HG02981 (cell line): ENCODE measurements at regions not wholly inside any gene's neighbourhood (a gene's known extent, or its start where the extent isn't known, plus 50 kb on each side); places are given as distances from the start of the nearest gene placed in this dataset.
"Not testable (repeated sequence)": the region's sequence is repeated elsewhere in the genome, so short reads cannot be mapped to it uniquely, and the experiment has no call there.

Source experiments
- ATAC-seq: cut with Tn5 transposase; IDR thresholded peaks from one replicate; pipeline ENCODE4 v1.9.1; 2021; ENCODE audit warnings: mild to moderate bottlenecking, moderate library complexity; ENCODE audit not compliant: unreplicated experiment

DNA sequence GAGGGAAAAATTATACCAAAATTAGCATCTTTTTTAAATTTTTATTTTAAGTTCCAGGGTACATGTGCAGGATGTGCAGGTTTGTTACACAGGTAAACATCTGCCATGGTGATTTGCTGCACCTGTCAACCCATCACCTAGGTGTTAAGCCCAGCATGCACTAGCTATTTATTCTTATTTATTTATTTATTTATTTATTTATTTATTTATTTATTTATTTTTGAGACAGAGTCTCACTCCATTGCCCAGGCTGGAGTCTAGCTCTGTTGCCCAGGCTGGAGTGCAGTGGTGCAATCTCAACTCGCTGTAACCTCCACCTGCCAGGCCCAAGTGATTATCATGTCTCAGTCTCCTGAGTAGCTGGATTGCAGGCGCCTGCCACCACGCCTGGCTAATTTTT lies 137.7 kb upstream of the NEBL start:
- not testable (repeated sequence) for ATAC-seq

GRCh38 chr10:21034241-21034640 lies 137.1 kb upstream of the NEBL start:
- no peak for ATAC-seq

- no peak for ATAC-seq
These were observed 135.6 kb upstream of the NEBL start for GRCh38 chr10:21032587-21033319.

GRCh38 chr10:21031232-21031795 lies 134.2 kb upstream of the NEBL start:
- ATAC-seq, result no peak

DNA sequence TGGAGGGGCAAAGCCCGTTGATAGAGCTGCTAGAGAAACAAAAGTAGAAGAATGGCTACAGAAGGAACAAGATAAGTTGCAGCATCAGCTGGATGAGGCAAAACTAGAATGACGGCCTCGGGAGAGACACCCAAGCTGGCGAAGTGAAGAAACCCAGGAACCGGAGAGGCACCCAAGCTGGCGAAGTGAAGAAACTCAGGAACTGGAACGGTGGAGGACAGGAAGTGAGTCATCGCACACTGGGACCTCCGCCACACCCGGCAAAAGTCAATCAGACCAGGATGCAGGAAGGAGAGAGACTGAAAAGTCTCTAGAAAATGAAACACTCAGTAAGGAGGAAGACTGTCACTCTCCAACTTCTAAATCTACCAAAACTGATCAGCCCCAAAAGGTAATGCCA lies 133.0 kb upstream of the NEBL start:
- no peak for ATAC-seq

DNA sequence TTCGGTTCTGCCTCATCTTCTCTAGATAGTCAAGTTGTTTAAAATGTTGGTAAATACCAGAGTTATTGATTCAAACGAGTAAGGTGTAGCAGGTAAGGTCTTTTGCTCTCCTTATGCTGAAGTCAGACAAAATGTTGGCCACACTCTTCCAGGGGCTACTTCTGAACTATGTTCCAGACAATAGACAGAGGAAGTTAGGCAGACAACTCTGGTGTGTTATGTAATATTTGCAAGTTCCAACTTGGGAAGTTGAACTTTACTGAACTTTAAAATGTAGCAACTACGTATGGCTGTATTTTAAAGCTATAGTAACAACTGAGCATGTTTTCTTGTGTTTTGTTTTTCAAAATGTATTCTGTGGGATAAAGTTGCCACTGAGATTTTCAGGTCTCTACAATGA lies 125.7 kb upstream of the NEBL start:
- no peak for ATAC-seq

DNA sequence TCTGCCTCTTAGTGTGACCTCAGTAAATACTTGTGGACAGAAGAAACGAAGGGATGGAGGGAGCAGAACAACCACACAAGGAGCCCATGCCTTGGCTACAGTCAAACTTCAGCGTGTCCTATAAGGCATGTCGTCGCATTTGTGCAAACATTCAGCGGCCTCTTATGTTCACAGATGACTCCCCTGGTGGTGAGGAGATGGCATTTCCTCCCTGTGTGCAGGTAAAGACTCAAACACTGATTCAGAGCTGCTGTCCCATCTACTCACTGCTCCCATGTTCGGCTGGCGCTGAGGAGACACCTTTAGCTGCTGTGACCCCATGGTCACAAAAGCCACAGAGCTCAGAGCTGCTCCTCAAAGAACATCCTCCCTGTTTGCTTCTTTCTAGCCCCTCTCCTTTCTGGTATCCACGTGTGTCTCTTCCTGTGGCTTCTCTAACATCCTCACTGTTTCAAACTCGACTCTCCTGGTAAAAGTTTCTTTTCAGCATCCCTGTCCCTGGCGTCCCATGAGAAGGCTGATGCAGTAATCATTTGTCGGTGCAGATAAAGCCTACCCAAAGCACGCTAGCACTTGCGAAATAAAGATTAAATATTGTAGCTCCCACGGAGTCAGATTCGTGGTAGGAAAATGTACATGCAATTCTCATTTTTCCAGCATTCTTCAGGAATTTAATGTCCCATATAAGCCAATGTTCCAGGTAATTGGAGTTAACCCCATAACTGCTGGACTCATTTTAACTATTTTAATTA lies 124.9 kb upstream of the NEBL start:
- ATAC-seq, result no peak

DNA sequence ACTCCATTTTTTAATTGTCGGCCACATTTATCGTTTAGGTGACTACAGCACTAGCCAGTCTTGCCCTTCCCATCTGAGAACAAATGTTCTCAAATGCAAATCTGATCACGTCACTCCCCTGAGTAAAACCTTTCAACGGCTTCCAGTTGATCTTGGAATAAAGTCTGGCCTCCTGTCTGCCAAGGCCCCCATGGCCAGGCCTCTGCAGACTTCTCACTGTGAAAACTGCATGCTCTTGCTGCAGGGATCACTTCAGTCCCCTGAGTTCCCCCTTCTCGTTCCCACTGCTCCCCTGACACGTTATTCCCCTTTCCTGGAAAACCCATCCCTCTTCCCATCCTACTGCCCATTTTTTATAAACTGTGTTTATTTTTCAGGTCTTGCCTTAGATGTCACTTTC lies 124.1 kb upstream of the NEBL start:
- no peak for ATAC-seq

DNA sequence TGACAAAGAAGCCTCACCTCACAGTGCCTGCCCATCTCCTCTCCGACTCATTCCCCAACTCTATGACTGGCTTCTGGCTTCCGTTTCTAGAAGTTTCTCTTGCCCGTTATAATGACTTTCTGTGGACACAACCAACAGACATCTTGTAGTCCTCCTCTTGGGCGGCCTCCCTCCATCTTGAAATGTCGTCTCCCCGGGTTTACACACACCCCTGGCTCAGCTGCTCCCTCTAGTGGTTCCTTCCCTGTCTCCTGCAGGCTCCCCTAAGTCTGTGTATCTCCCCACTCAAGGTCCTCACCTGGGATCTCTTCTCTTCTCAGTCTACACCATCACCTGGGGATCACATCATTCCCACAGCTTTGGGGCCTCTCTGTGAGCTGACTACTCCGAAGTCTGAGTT lies 123.4 kb upstream of the NEBL start:
- ATAC-seq, result peak; percentile 78

GRCh38 chr10:21019436-21019835 lies 122.3 kb upstream of the NEBL start:
- ATAC-seq, result no peak

DNA sequence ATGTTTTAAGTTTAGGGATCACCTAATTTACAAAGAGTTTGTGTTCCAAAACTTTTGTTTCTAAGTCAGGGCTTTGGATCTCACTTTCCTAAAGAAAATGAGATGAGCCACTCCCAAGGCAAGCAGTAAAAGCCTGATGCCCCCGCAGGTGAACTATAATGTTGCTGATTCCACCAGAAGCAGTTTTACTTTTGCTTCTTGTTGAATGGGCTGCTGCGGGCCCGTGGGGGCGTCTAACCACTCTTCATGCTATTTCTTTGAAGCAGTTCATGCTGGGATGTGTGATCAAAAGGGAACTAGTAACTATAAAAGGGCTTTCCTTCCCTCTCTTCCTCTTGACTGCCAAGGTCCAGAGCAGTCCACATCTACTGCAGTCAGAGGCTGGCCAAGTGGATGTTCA lies 118.7 kb upstream of the NEBL start:
- no peak for ATAC-seq

GRCh38 chr10:21014141-21014540 lies 117.0 kb upstream of the NEBL start:
- ATAC-seq, result no peak

DNA sequence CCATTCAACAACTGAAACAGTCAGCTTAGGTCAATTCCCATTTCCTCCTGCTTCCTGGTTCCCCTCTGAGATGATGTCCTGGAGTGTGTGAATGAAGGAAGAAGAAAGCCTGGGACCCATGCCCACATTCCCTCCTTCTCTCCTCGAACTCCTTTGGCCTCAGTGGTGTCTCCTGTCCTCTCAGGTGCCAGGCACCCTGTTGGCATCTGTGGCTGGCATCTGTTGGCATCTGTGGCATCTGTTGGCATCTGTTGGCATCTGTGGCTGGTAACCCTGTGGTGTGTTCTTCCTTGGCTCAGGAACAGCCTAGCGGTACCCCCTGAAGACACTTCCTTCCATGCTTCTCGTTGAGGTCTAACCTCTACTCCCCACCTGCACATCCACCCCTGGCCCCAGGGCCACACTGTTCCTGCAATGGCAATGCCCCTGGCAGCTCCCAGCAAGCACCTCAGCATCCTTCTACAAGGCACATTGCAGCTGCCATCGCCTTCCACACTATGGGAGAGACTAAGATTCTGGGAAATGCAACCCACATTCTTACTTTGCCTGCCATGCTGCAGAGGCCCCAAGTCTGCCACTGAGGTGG lies 114.4 kb upstream of the NEBL start:
- no peak for ATAC-seq

DNA sequence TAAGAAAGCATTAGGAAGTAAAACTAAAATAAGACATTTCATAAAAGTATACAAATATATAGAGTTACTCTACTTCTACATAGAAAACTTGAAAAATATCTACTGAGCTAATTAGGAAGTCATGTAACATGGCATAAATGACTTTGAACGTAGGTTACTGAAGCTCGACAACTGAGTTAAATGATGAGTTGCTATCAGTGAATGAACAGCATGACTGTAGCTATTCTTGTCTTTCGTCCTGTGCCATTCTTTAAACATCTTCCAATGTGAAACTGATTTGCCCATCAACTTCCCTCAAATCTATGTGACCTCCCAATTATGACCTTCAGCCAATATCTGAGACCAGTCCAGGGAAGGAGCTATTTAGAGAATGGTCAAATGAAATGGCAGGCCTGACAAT lies 113.5 kb upstream of the NEBL start:
- no peak for ATAC-seq

DNA sequence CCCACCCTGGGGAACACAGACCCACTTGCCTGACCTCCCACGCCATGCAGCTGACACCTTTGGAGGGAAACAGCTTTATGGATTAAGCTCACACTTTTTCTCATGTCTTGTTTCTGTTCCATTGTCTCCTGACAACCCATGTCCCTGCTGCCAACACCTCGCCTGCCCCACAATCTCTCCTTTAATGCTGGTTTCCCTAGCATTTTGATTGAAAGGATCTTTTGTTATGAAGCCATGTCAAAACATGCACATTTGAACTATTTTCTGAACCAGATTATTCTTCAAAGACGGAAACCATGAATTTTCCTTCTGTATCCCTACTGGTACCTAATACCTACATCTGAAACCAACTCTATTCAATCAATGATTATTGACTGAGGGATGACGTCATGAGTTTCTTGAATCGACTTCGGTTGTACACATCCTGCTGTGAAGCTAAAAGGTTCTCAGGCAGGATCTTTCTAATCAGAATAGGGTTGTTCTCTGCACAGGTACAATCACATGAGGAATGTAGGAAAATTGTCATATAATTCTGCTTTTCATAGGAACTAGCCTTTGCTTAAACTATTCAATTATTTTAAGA lies 106.2 kb upstream of the NEBL start:
- no peak for ATAC-seq

GRCh38 chr10:21002091-21002878 lies 105.2 kb upstream of the NEBL start:
- ATAC-seq, result no peak

DNA sequence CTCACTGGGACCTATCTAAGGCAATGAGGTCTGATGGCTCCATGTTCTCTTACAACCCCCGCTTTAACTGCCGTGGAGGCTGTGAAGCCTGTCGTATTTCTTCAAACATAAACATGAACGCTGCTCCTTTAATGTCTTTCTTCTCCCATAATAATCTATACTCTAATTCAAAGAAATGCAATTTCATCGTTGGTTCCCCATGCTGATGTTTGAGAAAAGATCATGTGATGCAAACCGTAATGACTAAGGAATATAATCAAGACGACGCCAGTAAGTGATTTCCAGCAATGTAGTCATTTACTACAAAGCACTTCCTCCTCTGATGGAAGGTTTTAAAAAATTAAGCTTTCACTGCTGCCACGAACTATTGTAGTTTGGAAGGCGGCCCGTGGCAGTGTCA lies 102.6 kb upstream of the NEBL start:
- no peak for ATAC-seq

DNA sequence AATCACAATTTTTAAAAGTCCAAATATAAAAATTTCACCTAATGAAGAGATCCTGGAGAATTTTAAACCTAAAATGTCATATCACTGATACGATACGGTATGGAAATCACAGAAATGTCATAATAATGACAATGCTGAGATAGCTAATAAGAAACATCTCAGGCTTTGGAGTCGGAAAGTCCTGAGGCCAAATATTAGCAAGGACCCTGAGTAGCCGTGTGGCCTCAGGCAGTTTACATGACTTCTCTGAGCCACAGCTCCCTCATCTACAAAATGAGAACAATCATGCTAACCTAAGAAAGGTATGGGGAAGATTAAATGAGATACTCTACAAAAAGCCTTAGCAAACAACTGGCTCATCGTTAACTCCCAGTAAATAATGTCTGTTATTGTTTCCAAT lies 100.9 kb upstream of the NEBL start:
- no peak for ATAC-seq

- no peak for ATAC-seq
These were observed 98.2 kb upstream of the NEBL start for GRCh38 chr10:20995123-20995987.
